HG03103 (cell line): ENCODE measurements at regions not wholly inside any gene's neighbourhood (a gene's known extent, or its start where the extent isn't known, plus 50 kb on each side); places are given as distances from the start of the nearest gene placed in this dataset.
"Not testable (repeated sequence)": the region's sequence is repeated elsewhere in the genome, so short reads cannot be mapped to it uniquely, and the experiment has no call there.

ENCODE experiments used
- ATAC-seq: cut with Tn5 transposase; IDR thresholded peaks from one replicate; pipeline ENCODE4 v1.9.1; 2021; ENCODE audit warnings: low read depth; ENCODE audit not compliant: unreplicated experiment

- no peak for ATAC-seq
Measured at GRCh38 chr18:51248685-51249084, 51.2 kb upstream of the MEX3C start.

- no peak for ATAC-seq
Measured at GRCh38 chr18:51250006-51250405, 52.5 kb upstream of the MEX3C start.

- no peak for ATAC-seq
Measured at GRCh38 chr18:51250458-51251024, 53.1 kb upstream of the MEX3C start.

- ATAC-seq, result peak; percentile 100
Measured at GRCh38 chr18:51251625-51252024, 54.1 kb upstream of the MEX3C start.

GRCh38 chr18:51253476-51253875, 56.0 kb upstream of the MEX3C start:
- no peak for ATAC-seq

GRCh38 chr18:51255693-51256092, 58.2 kb upstream of the MEX3C start:
- ATAC-seq, result no peak

GRCh38 chr18:51257150-51257549, 59.7 kb upstream of the MEX3C start:
- ATAC-seq, result no peak

- no peak for ATAC-seq
Measured at GRCh38 chr18:51260118-51260517, 62.6 kb upstream of the MEX3C start.

- not testable (repeated sequence) for ATAC-seq
Measured at GRCh38 chr18:51266077-51266476, 68.6 kb upstream of the MEX3C start.

- peak; percentile 70 for ATAC-seq
Measured at GRCh38 chr18:51266773-51267172, 69.3 kb upstream of the MEX3C start.

- no peak for ATAC-seq
Measured at GRCh38 chr18:51273437-51273836, 76.0 kb upstream of the MEX3C start.

- no peak for ATAC-seq
Measured at GRCh38 chr18:51275712-51276476, 78.4 kb upstream of the MEX3C start.

GRCh38 chr18:51278045-51278649, 80.7 kb upstream of the MEX3C start:
- ATAC-seq, result no peak

GRCh38 chr18:51279367-51279984, 82.0 kb upstream of the MEX3C start:
- peak; percentile 74 for ATAC-seq

GRCh38 chr18:51287818-51288508, 90.5 kb upstream of the MEX3C start:
- ATAC-seq, result no peak

GRCh38 chr18:51288582-51288981, 91.1 kb upstream of the MEX3C start:
- ATAC-seq, result no peak

GRCh38 chr18:51290860-51291259, 93.4 kb upstream of the MEX3C start:
- no peak for ATAC-seq

GRCh38 chr18:51300912-51301311, 103.4 kb upstream of the MEX3C start:
- no peak for ATAC-seq

- ATAC-seq, result no peak
Measured at GRCh38 chr18:51301376-51301775, 103.9 kb upstream of the MEX3C start.

GRCh38 chr18:51316677-51317076, 119.2 kb upstream of the MEX3C start:
- no peak for ATAC-seq

- no peak for ATAC-seq
Measured at GRCh38 chr18:51321696-51322095, 124.2 kb upstream of the MEX3C start.
